K562 (cell line): ENCODE measurements at regions not wholly inside any gene's neighbourhood (a gene's known extent, or its start where the extent isn't known, plus 50 kb on each side); places are given as distances from the start of the nearest gene placed in this dataset.

Experiments
- ATAC-seq: fragments of 200-7000 bp; cut with Tn5 transposase; 3 replicates; pipeline ENCODE4 v1.9.1; 2020; ENCODE audit warnings: moderate library complexity
- BruUV-seq: library from RNA; stranded (reverse); fragments of 400-500 nt; replicated peaks from 2 replicates; lab custom pipeline; 2021; lab: Mats Ljungman, UMichigan
- CTCF ChIA-PET: fragments of 300-600 bp; formaldehyde crosslinking; extraction: SDS; loops from one replicate; lab custom pipeline; 2021; ENCODE audit warnings: low intra/inter-chr PET ratio; lab: Yijun Ruan, JAX
- POLR2A ChIA-PET: fragments of 300-600, 350-650 bp; sonication (Branson Sonifier 250); formaldehyde crosslinking; extraction: SDS; loops from one replicate; lab custom pipeline; 2021; ENCODE audit warnings: antibody characterized with exemption, inconsistent platforms; lab: Yijun Ruan, JAX
- DNase-seq, 4 experiments: peaks; one replicate each; pipeline versions ENCODE4 v3.0.0 to v3.0.0-alpha.2; 2011 to 2018; ENCODE audit warnings: low spot score in 3 of 4, mixed read lengths in 3 of 4; ENCODE audit errors: extremely low read depth in 1 of 4
- FAIRE-seq: peaks from 2 replicates; lab custom pipeline; 2011; peaks lifted over from hg19 to GRCh38; lab: Jason Lieb, UNC
- H2AFZ ChIP-seq: 2 replicates; pipeline ENCODE4 v1.6.0; 2011; ENCODE audit warnings: low read depth, low read length, control low read depth, inconsistent platforms
- H3K27ac ChIP-seq: fragments of 200-600 bp; 3 replicates; pipeline ENCODE4 v1.8.0; 2011; ENCODE audit warnings: low read depth, mild to moderate bottlenecking, control low read depth, inconsistent platforms, low read length, moderate library complexity, mixed read lengths; ENCODE audit errors: extremely low read depth
- H3K27me3 ChIP-seq, 2 experiments: fragments of 300-600 bp in 1 of 2; 2 replicates in 1 of 2; 3 replicates in 1 of 2; pipeline versions ENCODE4 v1.6.0 to v1.8.0; 2011; ENCODE audit warnings: inconsistent platforms in 2 of 2, low read length in 2 of 2, mild to moderate bottlenecking in 1 of 2, mixed read lengths in 1 of 2, moderate library complexity in 1 of 2; ENCODE audit not compliant: control insufficient read depth in 2 of 2, insufficient read depth in 2 of 2
- H3K36me3 ChIP-seq: fragments of 300-600 bp; 3 replicates; pipeline ENCODE4 v1.8.0; 2011; ENCODE audit warnings: mild to moderate bottlenecking, low read length, inconsistent platforms; ENCODE audit not compliant: control insufficient read depth, insufficient read depth
- H3K4me1 ChIP-seq, 2 experiments: fragments of 200-600 bp in 1 of 2; replicated peaks in 1 of 2; 2 replicates in 1 of 2; 3 replicates in 1 of 2; pipeline versions ENCODE4 v1.5.1 to v1.8.0; 2011; ENCODE audit warnings: inconsistent platforms in 2 of 2, low read length in 2 of 2, mild to moderate bottlenecking in 1 of 2, mixed read lengths in 1 of 2, moderate library complexity in 1 of 2; ENCODE audit not compliant: control insufficient read depth in 2 of 2, insufficient read depth in 2 of 2
- H3K4me2 ChIP-seq: 2 replicates; pipeline ENCODE4 v1.6.1; 2011; ENCODE audit warnings: low read length, control low read depth, inconsistent platforms, mixed read lengths; ENCODE audit not compliant: insufficient read depth
- H3K4me3 ChIP-seq: fragments of 200-600 bp; sonication (generic), shearing (Covaris generic); 2 replicates; pipeline ENCODE4 v1.5.1; 2016; ENCODE audit warnings: control low read depth, inconsistent platforms
- H3K79me2 ChIP-seq: fragments of 200-600 bp; 3 replicates; pipeline ENCODE4 v1.8.0; 2011; ENCODE audit warnings: low read length, inconsistent platforms; ENCODE audit not compliant: control insufficient read depth, insufficient read depth
- H3K9ac ChIP-seq, 2 experiments: 2 replicates each; pipeline versions ENCODE4 v1.6.0 to v1.6.1; 2011; ENCODE audit warnings: low read depth in 2 of 2, low read length in 2 of 2, control low read depth in 1 of 2, inconsistent platforms in 1 of 2, mild to moderate bottlenecking in 1 of 2, mixed read lengths in 1 of 2; ENCODE audit not compliant: insufficient read depth in 1 of 2
- H3K9me1 ChIP-seq: one replicate; pipeline ENCODE4 v1.6.0; 2011; ENCODE audit warnings: inconsistent platforms, mild to moderate bottlenecking, low read length, moderate library complexity; ENCODE audit not compliant: control insufficient read depth, insufficient read depth
- H3K9me3 ChIP-seq: replicated peaks from 2 replicates; pipeline ENCODE4 v1.5.1; 2011; ENCODE audit warnings: low read depth, low read length, inconsistent platforms; ENCODE audit not compliant: control insufficient read depth, insufficient read depth
- H4K20me1 ChIP-seq: replicated peaks from 2 replicates; pipeline ENCODE4 v1.6.1; 2011; ENCODE audit warnings: low read length, inconsistent platforms, mixed read lengths; ENCODE audit not compliant: control insufficient read depth, insufficient read depth
- BCOR ChIP-seq: fragments of 450-650 bp; IDR thresholded peaks from 2 replicates; pipeline ENCODE4 v1.6.1; 2016
- ESRRB ChIP-seq: fragments of 250-450 bp; sonication (Bioruptor Pico); IDR thresholded peaks from 2 replicates; pipeline ENCODE4 v1.5.0; 2020; ENCODE audit warnings: mild to moderate bottlenecking, moderate library complexity, borderline replicate concordance
- IFI16 ChIP-seq: fragments of 250-450 bp; sonication (Bioruptor Pico); IDR thresholded peaks from 2 replicates; pipeline ENCODE4 v2.1.2; 2022; ENCODE audit warnings: mild to moderate bottlenecking, inconsistent platforms
- MEF2A ChIP-seq: IDR thresholded peaks from 2 replicates; pipeline ENCODE4 v1.6.1; 2011; ENCODE audit warnings: low read depth, mild to moderate bottlenecking, low read length, moderate library complexity; ENCODE audit not compliant: control insufficient read depth
- PPARD ChIP-seq: fragments of 250-450 bp; sonication (Bioruptor Pico); IDR thresholded peaks from 2 replicates; pipeline ENCODE4 v1.8.0; 2022; ENCODE audit warnings: inconsistent platforms, mild to moderate bottlenecking, moderate library complexity
- PURB ChIP-seq: sonication (generic); formaldehyde crosslinking; IDR thresholded peaks from 2 replicates; pipeline ENCODE4 v1.9.0; 2021; ENCODE audit warnings: low read depth, mild to moderate bottlenecking, missing genetic modification reagents
- TFE3 ChIP-seq: fragments of 450-650 bp; formaldehyde crosslinking; IDR thresholded peaks from 2 replicates; pipeline ENCODE4 v1.4.0; 2020; ENCODE audit warnings: mild to moderate bottlenecking, mixed read lengths
- ZNF311 ChIP-seq: fragments of 250-450 bp; sonication (Bioruptor Pico); IDR thresholded peaks from 2 replicates; pipeline ENCODE4 v1.4.0; 2020; ENCODE audit warnings: mild to moderate bottlenecking, moderate library complexity
- WGBS: fragments of 100-300 bp; shearing (Covaris generic); methylation state at CpG from one replicate; pipeline ENCODE4 v1.1.6; 2016; ENCODE audit warnings: low coverage, mixed read lengths; ENCODE audit not compliant: insufficient coverage; ENCODE audit errors: missing lambda C conversion rate; 5-methylcytosine and 5-hydroxymethylcytosine counted together
- in situ Hi-C: fragments of 300-500 bp; cut with MboI; formaldehyde crosslinking; loops from 4 replicates; pipeline ENCODE4 v1.15.0; 2018; ENCODE audit warnings: inconsistent platforms, mixed read lengths
- intact Hi-C: fragments of 100-400 bp; cut with micrococcal nuclease; formaldehyde crosslinking; loops from 2 replicates; pipeline ENCODE4 v1.14.2; 2022

DNA sequence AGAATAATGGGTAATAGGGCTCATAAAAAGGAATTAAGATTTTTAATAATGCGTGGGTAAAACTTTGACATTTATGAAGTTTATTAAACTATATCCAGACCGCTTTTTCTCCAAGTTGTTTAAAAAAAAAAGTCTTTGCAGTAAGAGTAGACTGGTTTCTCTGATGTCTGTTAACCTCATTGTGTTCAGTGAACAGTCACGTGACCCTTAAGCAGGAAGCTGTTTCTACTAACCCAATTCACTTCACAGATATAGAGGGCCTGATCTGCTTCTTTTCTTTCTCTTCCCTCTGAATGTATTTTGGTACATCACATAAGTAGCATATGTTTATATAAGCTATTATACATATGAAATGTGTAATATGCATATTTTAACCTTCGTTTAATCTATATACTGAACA lies 1011.3 kb upstream of the CELF4 start:
- Histone ChIP-seq H3K27ac (no peak overlapping the region), H3K9me3 (no peaks in the 10 kb centered on the region), H3K27me3 (no peaks in the 10 kb centered on the region), H3K36me3 (no peaks in the 10 kb centered on the region), H3K4me2 (no peak overlapping the region), H3K9ac (no peak overlapping the region), H3K79me2 (no peaks in the 10 kb centered on the region), H3K9me1 (no peaks in the 10 kb centered on the region), H3K4me1 (no peaks in the 10 kb centered on the region), H4K20me1 (no peaks in the 10 kb centered on the region), H3K4me3 (no peak overlapping the region), H2AFZ (no peak overlapping the region)
- CTCF ChIA-PET, result no interaction called here
- no peak for ATAC-seq
- WGBS, result 1% methylated on average over 4 of the region's 4 CpGs
- FAIRE-seq, result no peak
- in situ Hi-C loops, result no loop called here
- intact Hi-C loops, result no loop called here
- TF ChIP-seq TFE3 (CRISPR knock-in tag) (peak; percentile 89), IFI16 (CRISPR knock-in tag) (no peak), ESRRB (CRISPR knock-in tag) (no peak), BCOR (no peak), MEF2A (no peak), PURB (CRISPR knock-in tag) (no peak), PPARD (CRISPR knock-in tag) (no peak), ZNF311 (CRISPR knock-in tag) (no peak)
- no peak for DNase-seq
- POLR2A ChIA-PET, result no interaction called here
- no TSS peak for BruUV-seq
